Activated naive CD8-positive, alpha-beta T cell treated with anti-CD3 and anti-CD28 coated beads, Interleukin-2, amount 10 ng/mL, durations not matched to agents 7 days and 5 days (primary cell): ENCODE measurements at regions not wholly inside any gene's neighbourhood (a gene's known extent, or its start where the extent isn't known, plus 50 kb on each side); places are given as distances from the start of the nearest gene placed in this dataset.

Experiments
- ATAC-seq: fragments of 150-1000 bp; cut with Tn5 transposase; one replicate; pipeline ENCODE4 v1.10.0; 2021; ENCODE audit warnings: low read depth, moderate library complexity
- POLR2A ChIA-PET: fragments of 350-600 bp; sonication (Branson Sonifier 250); formaldehyde crosslinking; loops from one replicate; lab custom pipeline; 2021; ENCODE audit warnings: antibody characterized with exemption; lab: Charles Lee
- DNase-seq: peaks from one replicate; pipeline ENCODE4 v3.0.0; 2021
- H3K27ac Mint-ChIP-seq: one replicate; pipeline ENCODE4 v1.8.0; 2022; ENCODE audit warnings: mild to moderate bottlenecking, mixed read lengths
- H3K27me3 Mint-ChIP-seq: one replicate; pipeline ENCODE4 v1.8.0; 2022; ENCODE audit warnings: mild to moderate bottlenecking, moderate library complexity, mixed read lengths
- H3K36me3 Mint-ChIP-seq: one replicate; pipeline ENCODE4 v1.8.0; 2021; ENCODE audit warnings: mild to moderate bottlenecking, mixed read lengths
- H3K4me1 Mint-ChIP-seq: one replicate; pipeline ENCODE4 v1.8.0; 2021; ENCODE audit warnings: mixed read lengths
- H3K4me3 Mint-ChIP-seq: one replicate; pipeline ENCODE4 v1.8.0; 2022; ENCODE audit warnings: mild to moderate bottlenecking, moderate library complexity, mixed read lengths
- H3K9me3 Mint-ChIP-seq: one replicate; pipeline ENCODE4 v1.8.0; 2021; ENCODE audit warnings: mixed read lengths

DNA sequence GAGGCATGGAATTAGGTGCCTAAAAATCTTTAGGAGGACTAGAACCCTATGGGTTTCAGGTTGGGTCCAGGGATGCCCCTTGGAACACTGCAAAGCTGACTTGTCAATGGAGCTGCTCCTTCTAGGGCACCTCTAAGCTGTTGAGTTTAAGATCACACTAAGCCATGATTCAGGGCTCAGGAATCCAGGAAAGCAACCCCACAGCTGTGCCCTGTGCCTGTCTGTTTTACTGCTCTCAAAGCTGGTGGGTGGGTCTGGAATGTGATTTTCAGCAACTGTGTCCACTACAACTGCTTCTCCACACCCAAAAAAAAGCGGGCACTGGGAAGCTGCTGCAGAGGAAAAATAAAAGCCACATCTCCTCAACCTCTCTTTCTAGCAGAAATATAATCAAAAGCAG is 310.4 kb upstream of the MOCS1 start:
- peaks cover 2% of the 10 kb centered on the region for H3K9me3 Mint-ChIP-seq
- H3K36me3 Mint-ChIP-seq, result no peaks in the 10 kb centered on the region
- POLR2A ChIA-PET, result no interaction called here
- DNase-seq (no peak), ATAC-seq (no peak)
- peaks cover 2% of the 10 kb centered on the region for H3K27me3 Mint-ChIP-seq
- H3K4me1 Mint-ChIP-seq, result no peaks in the 10 kb centered on the region
- H3K4me3 Mint-ChIP-seq, result no peak overlapping the region
- H3K27ac Mint-ChIP-seq, result no peak overlapping the region

GRCh38 chr6:40232698-40233097 is 298.4 kb upstream of the MOCS1 start:
- H3K36me3 Mint-ChIP-seq, result no peaks in the 10 kb centered on the region
- no peaks in the 10 kb centered on the region for H3K27me3 Mint-ChIP-seq
- no peaks in the 10 kb centered on the region for H3K4me1 Mint-ChIP-seq
- no peak overlapping the region for H3K4me3 Mint-ChIP-seq
- H3K9me3 Mint-ChIP-seq, result peaks cover 4% of the 10 kb centered on the region
- no peak for ATAC-seq
- POLR2A ChIA-PET, result no interaction called here
- DNase-seq, result no peak
- H3K27ac Mint-ChIP-seq, result no peak overlapping the region

DNA sequence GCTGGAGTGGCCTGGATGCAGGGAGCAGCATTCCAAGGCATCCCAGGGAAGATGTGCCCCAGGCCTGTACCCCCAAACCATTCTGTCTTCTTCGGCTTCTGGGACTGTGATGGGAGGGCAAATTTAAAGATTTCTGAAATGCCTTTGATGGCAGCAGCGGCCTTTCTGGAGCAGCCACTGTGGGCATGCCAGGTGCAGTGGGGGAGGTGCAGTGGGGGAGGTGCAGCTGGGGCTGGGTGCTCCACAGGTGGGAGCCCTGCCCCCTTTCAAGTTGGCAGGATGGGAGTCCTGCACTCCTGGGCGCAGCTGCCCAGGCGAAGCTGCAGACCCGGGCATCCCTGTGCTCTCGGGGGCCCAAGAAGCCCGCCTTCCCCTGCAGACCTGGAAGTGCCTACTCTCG is 293.5 kb upstream of the MOCS1 start:
- POLR2A ChIA-PET, result no interaction called here
- Mint-ChIP-seq H3K4me1 (no peaks in the 10 kb centered on the region), H3K4me3 (no peak overlapping the region), H3K9me3 (peaks cover 1% of the 10 kb centered on the region), H3K27ac (no peak overlapping the region), H3K27me3 (no peaks in the 10 kb centered on the region), H3K36me3 (no peaks in the 10 kb centered on the region)
- no peak for ATAC-seq
- no peak for DNase-seq

DNA sequence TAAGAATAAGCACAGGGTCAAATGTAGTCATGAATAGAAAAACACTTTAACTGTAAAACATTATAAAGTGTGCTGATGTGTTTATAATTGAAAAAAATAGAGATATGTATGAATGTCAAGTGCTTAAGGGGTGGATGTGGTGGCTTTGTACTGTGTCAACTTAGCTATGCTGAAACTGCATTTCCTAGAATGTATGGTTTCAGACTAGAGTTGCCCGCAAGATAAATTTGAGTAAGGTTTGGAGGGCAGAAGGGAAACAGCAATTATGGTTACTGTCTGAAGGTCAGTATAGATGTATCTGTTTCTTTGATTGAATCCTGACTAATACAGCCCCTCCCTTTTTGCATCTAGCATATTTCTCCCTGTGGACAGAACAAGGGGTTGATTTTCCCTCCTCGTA is 288.1 kb upstream of the MOCS1 start:
- POLR2A ChIA-PET, result no interaction called here
- Mint-ChIP-seq H3K4me3 (no peak overlapping the region), H3K36me3 (no peaks in the 10 kb centered on the region), H3K27me3 (no peaks in the 10 kb centered on the region), H3K9me3 (peaks cover 1% of the 10 kb centered on the region), H3K4me1 (no peaks in the 10 kb centered on the region), H3K27ac (no peak overlapping the region)
- DNase-seq (no peak), ATAC-seq (no peak)

DNA sequence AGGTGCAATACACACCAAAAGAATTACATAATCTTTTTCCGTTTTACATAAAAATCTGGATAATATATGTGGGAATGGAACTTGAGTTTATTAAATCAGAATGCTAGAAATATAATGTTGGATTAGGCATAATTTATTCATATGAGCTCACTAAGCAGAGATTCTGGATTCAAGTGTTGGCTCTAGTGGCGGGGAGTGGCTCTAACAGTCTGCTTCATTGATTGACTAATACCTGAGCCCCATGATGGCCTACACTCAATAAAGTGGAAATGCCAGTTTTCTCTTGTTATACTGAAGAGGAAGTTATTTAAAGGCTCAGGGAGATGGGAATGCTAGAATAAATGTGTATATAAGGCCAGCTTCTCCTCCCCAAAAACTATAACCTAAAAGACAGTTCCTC is 285.5 kb upstream of the MOCS1 start:
- Mint-ChIP-seq H3K36me3 (no peaks in the 10 kb centered on the region), H3K4me1 (no peaks in the 10 kb centered on the region), H3K9me3 (peaks cover 1% of the 10 kb centered on the region), H3K27ac (no peak overlapping the region), H3K27me3 (no peaks in the 10 kb centered on the region), H3K4me3 (no peak overlapping the region)
- POLR2A ChIA-PET, result no interaction called here
- ATAC-seq (no peak), DNase-seq (no peak)

- no peaks in the 10 kb centered on the region for H3K9me3 Mint-ChIP-seq
- H3K27ac Mint-ChIP-seq, result no peak overlapping the region
- ATAC-seq (no peak), DNase-seq (no peak)
- POLR2A ChIA-PET, result no interaction called here
- H3K4me1 Mint-ChIP-seq, result no peaks in the 10 kb centered on the region
- H3K27me3 Mint-ChIP-seq, result peaks cover 4% of the 10 kb centered on the region
- no peaks in the 10 kb centered on the region for H3K36me3 Mint-ChIP-seq
- H3K4me3 Mint-ChIP-seq, result no peak overlapping the region
Observed at GRCh38 chr6:40210628-40211056, 276.4 kb upstream of the MOCS1 start.

GRCh38 chr6:40205801-40206200 is 271.5 kb upstream of the MOCS1 start:
- H3K4me3 Mint-ChIP-seq, result no peak overlapping the region
- POLR2A ChIA-PET, result no interaction called here
- H3K4me1 Mint-ChIP-seq, result no peaks in the 10 kb centered on the region
- H3K9me3 Mint-ChIP-seq, result peaks cover 2% of the 10 kb centered on the region
- no peak overlapping the region for H3K27ac Mint-ChIP-seq
- no peak for DNase-seq
- H3K36me3 Mint-ChIP-seq, result no peaks in the 10 kb centered on the region
- ATAC-seq, result no peak
- peaks cover 12% of the 10 kb centered on the region for H3K27me3 Mint-ChIP-seq

GRCh38 chr6:40205004-40205403 is 270.7 kb upstream of the MOCS1 start:
- Mint-ChIP-seq H3K4me1 (no peaks in the 10 kb centered on the region), H3K4me3 (no peak overlapping the region), H3K27me3 (peaks cover 12% of the 10 kb centered on the region), H3K9me3 (peaks cover 2% of the 10 kb centered on the region), H3K36me3 (no peaks in the 10 kb centered on the region), H3K27ac (no peak overlapping the region)
- no peak for ATAC-seq
- no peak for DNase-seq
- POLR2A ChIA-PET, result no interaction called here

DNA sequence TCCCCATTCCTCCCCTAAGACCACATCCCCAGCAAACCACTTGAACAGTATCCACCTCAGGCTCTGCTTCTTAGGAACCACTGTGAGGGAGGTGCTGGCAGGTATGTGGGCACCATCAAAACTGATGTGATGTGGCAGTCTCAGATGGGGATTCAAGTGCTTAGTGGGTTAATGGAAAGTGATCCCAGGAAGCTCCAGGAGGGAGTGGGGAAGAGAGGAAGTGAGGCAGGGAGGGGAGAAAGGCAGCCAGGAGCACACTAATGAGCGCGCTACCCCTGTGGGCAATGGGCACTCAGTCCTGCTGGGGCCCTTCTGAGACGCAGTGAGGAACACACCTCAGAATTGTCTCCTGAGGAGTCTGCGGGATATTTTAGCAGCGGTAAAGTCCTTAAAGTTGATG is 263.1 kb upstream of the MOCS1 start:
- Mint-ChIP-seq H3K27ac (no peak overlapping the region), H3K9me3 (peaks cover 2% of the 10 kb centered on the region), H3K4me3 (no peak overlapping the region), H3K4me1 (no peaks in the 10 kb centered on the region), H3K27me3 (peaks cover 10% of the 10 kb centered on the region), H3K36me3 (no peaks in the 10 kb centered on the region)
- POLR2A ChIA-PET, result no interaction called here
- ATAC-seq (no peak), DNase-seq (no peak)

- H3K36me3 Mint-ChIP-seq, result no peaks in the 10 kb centered on the region
- H3K27ac Mint-ChIP-seq, result no peak overlapping the region
- ATAC-seq (no peak), DNase-seq (no peak)
- POLR2A ChIA-PET, result no interaction called here
- H3K27me3 Mint-ChIP-seq, result peaks cover under 1% of the 10 kb centered on the region
- no peaks in the 10 kb centered on the region for H3K4me1 Mint-ChIP-seq
- no peak overlapping the region for H3K4me3 Mint-ChIP-seq
- no peaks in the 10 kb centered on the region for H3K9me3 Mint-ChIP-seq
Observed at GRCh38 chr6:40196135-40196518, 261.9 kb upstream of the MOCS1 start.

DNA sequence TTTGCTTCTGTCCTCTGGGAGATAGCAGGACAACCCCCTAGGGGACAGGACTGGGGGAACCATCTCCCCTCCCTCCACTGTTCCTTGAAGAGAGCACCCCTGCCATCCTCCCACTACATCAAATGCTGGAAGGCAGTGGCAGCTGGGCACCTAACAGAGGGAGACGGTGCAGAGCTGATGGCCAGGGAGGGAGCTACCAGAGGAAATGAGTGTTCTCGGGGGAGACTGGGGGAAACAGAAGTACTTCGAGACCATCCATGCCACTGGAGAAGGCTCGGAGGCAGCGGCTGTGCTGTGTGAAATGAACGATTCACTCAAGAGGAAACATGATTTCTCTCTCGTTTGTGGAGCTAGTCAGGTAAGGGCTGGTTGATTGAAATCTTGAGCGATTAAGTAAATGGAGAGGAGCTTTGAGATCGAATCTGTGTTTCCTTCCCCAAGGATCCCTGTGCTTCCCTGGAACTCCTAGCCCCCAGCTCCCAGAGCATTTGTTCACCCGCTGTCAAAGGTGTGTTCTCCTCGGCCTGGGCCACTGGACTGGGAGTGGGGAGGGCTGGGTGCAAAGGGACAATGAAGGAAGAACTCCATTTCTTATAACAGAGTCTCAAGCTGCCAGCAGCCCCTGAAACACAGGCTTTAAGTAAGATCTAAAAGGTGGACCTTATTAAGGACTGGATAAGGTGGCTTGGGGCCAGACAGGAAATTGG is 261.3 kb upstream of the MOCS1 start:
- no peak overlapping the region for H3K4me3 Mint-ChIP-seq
- ATAC-seq, result no peak
- H3K4me1 Mint-ChIP-seq, result no peaks in the 10 kb centered on the region
- no peak for DNase-seq
- no peak overlapping the region for H3K27ac Mint-ChIP-seq
- H3K36me3 Mint-ChIP-seq, result no peaks in the 10 kb centered on the region
- no peaks in the 10 kb centered on the region for H3K9me3 Mint-ChIP-seq
- POLR2A ChIA-PET, result no interaction called here
- H3K27me3 Mint-ChIP-seq, result no peaks in the 10 kb centered on the region

DNA sequence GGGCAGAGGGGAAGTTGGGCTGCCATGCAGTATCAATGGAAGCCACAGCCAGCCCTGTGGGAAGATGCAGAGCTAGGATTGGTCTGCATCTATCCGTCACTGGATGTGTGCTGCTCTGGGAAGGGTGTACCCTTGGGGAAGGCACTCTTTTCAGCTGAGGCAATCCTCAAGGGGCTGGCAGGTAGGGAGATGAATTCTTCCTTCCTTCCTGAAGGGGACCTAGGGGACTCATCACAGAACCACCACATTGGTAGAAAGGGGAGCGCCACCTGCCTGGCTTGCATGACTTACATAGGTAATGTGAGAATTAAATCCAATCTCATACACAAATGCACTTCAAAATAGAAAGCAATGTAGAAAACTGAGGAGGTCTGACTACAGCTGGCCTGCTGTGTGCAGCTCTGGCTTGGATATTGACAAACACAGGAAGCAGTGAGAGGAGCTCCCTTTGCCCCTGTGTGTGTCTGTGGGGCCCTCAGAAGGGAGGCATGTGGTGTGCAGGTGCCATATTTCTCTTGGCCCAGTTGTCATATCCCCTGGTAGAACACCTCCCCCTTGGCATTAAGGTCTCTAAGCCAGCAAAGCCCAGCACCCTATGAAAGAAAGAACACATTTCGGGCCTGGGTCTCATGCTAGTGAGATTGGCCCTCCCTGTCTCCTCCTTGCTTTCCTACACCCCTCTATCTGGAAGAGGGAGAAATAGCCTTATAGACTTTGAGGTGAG is 260.3 kb upstream of the MOCS1 start:
- POLR2A ChIA-PET, result no interaction called here
- Mint-ChIP-seq H3K4me1 (no peaks in the 10 kb centered on the region), H3K9me3 (no peaks in the 10 kb centered on the region), H3K4me3 (no peak overlapping the region), H3K27ac (no peak overlapping the region), H3K27me3 (no peaks in the 10 kb centered on the region), H3K36me3 (no peaks in the 10 kb centered on the region)
- DNase-seq (no peak), ATAC-seq (no peak)

DNA sequence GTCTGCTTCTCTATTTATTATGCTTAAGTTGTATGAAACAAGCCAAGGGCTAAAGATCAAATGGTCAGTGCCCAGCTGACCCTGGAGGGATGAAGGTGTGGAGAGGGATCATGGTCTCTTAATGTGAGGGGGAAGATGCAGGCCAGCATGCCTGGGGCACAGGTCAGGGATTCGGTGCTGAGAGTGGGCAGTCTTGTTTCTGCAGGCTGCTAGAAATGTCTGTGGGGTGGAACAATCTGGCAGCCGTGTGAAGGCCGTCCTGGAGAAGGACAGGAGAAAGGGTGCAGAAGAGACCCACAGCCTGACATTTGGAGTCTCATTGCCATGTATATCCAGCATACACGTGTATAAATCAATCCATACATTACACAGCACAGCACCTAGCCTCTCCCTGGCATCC is 258.3 kb upstream of the MOCS1 start:
- ATAC-seq (no peak), DNase-seq (no peak)
- POLR2A ChIA-PET, result no interaction called here
- H3K36me3 Mint-ChIP-seq, result no peaks in the 10 kb centered on the region
- no peaks in the 10 kb centered on the region for H3K9me3 Mint-ChIP-seq
- H3K4me1 Mint-ChIP-seq, result no peaks in the 10 kb centered on the region
- no peak overlapping the region for H3K27ac Mint-ChIP-seq
- peaks cover 3% of the 10 kb centered on the region for H3K27me3 Mint-ChIP-seq
- no peak overlapping the region for H3K4me3 Mint-ChIP-seq

- Mint-ChIP-seq H3K4me3 (no peak overlapping the region), H3K36me3 (peaks cover 1% of the 10 kb centered on the region), H3K27ac (no peak overlapping the region), H3K9me3 (peaks cover 5% of the 10 kb centered on the region), H3K27me3 (peaks cover 5% of the 10 kb centered on the region), H3K4me1 (no peaks in the 10 kb centered on the region)
- POLR2A ChIA-PET, result no interaction called here
- ATAC-seq (no peak), DNase-seq (no peak)
Observed at GRCh38 chr6:40188931-40189330, 254.7 kb upstream of the MOCS1 start.
